H54 (cell line): ENCODE measurements at regions not wholly inside any gene's neighbourhood (a gene's known extent, or its start where the extent isn't known, plus 50 kb on each side); places are given as distances from the start of the nearest gene placed in this dataset.

Source experiments
- DNase-seq: peaks from one replicate; pipeline ENCODE4 v3.0.0; 2011; ENCODE audit warnings: low spot score, mixed read lengths; ENCODE audit not compliant: insufficient read length
- FAIRE-seq: peaks from 3 replicates; lab custom pipeline; 2011; peaks lifted over from hg19 to GRCh38; lab: Jason Lieb, UNC
- POLR2A ChIP-seq: IDR thresholded peaks from 2 replicates; pipeline ENCODE4 v1.6.1; 2011; ENCODE audit warnings: low read depth, mild to moderate bottlenecking, low read length

- FAIRE-seq (no peak), DNase-seq (no peak)
- no peak for TF ChIP-seq POLR2A
These were observed 178.8 kb upstream of the HDAC4 start for GRCh38 chr2:239579524-239580198.

- TF ChIP-seq POLR2A, result no peak
- FAIRE-seq (no peak), DNase-seq (no peak)
These were observed 178.3 kb upstream of the HDAC4 start for GRCh38 chr2:239579081-239579480.

GRCh38 chr2:239578381-239578780 lies 177.6 kb upstream of the HDAC4 start:
- FAIRE-seq, result no peak
- DNase-seq, result no peak
- TF ChIP-seq POLR2A, result no peak

- TF ChIP-seq POLR2A, result no peak
- no peak for FAIRE-seq
- no peak for DNase-seq
These were observed 177.1 kb upstream of the HDAC4 start for GRCh38 chr2:239577935-239578334.

DNA sequence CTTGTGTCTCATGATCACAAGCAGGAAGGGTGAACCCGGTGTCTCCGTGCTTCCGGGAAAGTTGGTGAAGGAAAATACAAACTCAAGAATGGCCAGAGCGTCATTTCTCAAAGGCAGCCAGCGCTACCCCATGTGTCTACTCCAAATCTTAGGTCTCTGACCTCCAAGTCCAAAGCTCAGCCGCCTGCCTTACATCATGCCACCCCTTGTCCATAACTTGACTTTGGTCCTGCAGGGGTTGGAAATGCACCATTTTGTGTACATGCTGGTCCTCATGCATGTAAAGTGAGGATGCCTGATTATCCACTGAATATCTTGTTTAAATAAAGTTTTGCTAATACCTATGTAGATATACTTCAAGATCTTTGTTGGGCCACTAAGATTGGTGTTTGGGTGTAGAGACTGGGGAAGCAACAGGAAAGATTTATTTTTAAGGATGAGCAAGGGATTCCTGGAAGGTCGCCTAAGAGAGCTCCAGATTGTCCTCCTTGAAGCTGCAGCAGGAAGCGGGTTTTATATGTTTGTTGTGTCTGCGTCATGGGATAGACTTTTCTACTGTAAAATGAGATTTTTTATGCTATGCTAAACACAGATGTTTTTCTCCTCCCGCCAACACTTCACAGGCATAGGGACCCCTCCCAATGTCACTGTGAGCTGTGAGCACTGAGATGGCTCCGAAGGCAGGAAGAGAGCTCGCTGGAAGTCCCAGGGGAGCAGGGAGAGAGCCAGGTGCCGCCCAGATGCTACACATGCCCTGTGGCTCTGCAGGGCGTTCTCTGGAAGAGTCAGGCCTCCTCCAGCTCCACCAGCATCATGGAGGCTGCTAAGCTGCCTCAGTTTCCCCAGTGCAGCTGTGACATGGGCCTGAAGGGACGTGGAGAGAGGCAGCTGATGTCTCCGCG lies 176.2 kb upstream of the HDAC4 start:
- FAIRE-seq (no peak), DNase-seq (no peak)
- TF ChIP-seq POLR2A, result no peak

GRCh38 chr2:239575931-239576445 lies 175.2 kb upstream of the HDAC4 start:
- TF ChIP-seq POLR2A, result no peak
- DNase-seq (no peak), FAIRE-seq (no peak)

DNA sequence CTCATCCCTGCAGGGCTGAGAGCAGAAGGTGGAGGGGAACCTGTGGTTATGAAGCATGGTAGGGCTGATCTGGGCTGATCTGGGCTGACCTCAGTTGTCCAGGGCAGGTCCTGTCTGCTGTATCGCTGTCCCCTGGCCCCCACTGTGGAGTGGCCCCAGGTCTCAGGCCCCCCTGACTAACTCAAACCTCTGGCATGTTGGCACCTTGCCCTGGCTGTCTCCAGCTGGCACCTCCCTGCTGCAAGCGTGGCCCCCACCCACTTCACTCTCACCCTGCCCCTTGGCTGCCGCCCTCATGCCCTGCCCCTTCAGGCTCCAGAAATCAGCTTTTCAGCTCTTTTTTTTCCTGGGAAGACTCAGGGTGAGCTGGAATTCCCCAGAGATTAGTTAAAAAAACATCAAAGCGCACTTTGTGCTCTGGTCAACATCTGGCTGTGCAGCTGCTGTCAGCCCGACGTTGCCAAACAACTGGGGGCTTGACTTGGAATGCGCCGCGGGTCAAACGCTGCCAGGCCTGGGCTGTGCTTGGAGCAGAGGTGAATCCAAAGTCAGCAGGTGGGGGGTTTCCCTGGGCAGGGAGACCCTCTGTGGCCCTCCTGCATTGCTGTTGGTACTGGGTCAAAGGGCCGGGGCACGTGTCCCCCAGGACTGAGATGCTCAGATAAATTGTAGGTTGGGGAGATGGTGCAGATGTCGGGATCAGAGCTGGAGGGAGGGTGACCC lies 173.8 kb upstream of the HDAC4 start:
- FAIRE-seq (no peak), DNase-seq (no peak)
- TF ChIP-seq POLR2A, result no peak

DNA sequence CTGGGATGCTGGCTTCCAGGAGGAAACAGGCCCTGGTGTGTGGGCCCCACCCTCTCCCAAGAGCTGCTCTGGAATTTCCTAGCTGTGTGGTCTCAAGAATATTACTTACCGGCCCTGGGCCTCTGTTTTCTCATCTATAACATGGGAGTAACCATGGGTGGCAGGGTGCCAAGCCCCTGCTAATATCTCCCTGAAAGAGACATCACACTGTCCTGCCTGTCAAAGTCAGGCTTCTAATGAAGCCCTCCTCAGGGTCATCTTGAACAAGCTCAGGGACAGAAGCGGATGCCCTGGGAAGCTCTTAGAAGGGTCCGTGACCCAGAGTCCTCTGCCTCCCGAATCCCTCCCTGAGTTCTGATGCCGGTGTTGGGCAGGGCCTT lies 173.2 kb upstream of the HDAC4 start:
- TF ChIP-seq POLR2A, result no peak
- DNase-seq, result no peak
- no peak for FAIRE-seq

GRCh38 chr2:239570971-239571520 lies 170.2 kb upstream of the HDAC4 start:
- TF ChIP-seq POLR2A, result no peak
- FAIRE-seq, result no peak
- no peak for DNase-seq

DNA sequence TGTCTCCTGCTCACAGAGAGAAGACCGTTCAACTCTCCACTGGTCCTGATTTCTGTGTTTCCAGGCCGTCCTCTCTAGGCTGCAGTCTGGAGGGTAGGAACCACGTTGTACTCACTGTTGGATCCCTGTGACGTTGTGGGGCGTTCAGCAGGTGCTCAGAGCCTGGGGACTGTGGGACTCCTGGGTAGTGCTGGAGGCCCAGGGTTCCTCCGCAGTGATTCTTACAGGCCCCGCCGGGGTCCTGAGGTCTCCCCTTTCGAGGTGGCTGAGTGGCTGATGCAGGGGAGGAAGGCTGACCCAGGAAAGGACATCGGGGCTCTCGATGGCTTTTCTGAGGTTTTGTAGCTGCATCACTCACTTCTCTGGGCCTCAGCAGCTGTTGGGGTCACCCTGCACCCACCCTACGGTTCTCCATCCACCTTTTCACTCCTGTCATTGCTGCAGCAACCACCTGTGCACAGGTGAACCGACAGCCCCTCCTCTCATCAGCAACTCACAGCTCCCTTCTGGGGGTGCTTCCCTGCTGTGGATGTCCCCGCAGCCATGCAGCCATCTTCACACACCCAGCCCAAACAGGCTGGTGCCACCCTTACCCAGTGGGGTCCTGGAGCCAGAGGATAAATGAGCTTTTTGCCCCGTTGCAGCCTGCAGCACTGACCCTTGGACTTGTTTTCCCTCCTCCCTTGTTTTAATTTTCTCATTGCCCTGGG lies 169.6 kb upstream of the HDAC4 start:
- FAIRE-seq (no peak), DNase-seq (no peak)
- no peak for TF ChIP-seq POLR2A

DNA sequence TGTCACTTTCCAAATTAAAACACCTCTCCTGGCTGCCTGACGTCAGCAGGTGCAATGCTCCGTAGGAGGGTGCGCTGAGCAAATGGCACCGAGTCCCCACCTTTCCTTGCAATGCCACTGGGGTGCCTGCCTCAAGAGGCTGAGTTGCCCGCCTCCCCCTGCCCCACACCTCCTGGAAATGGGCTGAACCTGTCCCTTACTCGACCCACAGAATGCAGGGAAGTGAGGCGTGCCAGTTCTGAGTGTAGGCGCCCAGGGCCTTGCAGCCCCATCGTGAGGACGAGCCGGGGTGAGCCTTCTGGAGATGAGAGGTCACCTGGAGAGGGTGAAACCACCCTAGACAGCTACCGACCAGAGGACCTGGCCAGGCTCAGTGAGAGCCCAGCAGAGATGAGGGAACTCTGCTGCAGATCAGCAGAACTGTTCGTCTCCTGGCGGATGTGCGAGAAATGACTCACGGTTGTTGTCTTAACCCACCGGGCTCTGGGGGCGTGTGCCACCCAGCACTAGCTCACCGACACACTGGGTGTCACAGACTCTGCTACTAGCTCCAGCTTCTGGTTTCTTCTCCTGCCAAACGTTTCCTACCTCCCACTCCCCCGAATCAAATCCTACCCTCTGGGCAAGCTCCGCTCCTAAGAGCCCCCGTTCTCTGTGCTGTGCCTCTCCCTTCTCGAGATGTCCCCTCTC lies 168.7 kb upstream of the HDAC4 start:
- no peak for TF ChIP-seq POLR2A
- FAIRE-seq, result no peak
- DNase-seq, result no peak

DNA sequence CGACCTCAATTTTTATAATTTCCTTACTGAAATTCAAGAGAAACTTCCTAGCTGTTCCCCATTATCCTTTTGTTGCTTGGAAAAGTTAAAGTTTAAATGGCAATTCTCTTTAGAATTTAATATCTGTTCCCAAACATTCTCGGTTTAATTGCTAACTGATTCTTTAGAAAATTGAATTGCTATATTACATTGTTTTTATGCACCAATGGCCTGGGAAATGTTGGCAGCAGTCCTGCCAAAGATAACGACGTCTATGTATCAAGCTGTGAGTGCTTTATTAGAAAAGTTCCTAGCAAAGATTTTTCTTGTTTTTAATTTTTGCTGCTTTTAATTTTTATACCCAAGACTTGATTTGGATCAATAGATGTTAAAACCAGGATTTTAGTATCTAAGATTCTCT lies 167.8 kb upstream of the HDAC4 start:
- FAIRE-seq, result no peak
- TF ChIP-seq POLR2A, result no peak

More for the DNA sequence above, 167.8 kb upstream of the HDAC4 start:
- no peak for DNase-seq
